ENCODE measurements at regions not wholly inside any gene's neighbourhood (a gene's known extent, or its start where the extent isn't known, plus 50 kb on each side); places are given as distances from the start of the nearest gene placed in this dataset.

GRCh38 chr4:128427832-128428366 is 140.3 kb upstream of the PGRMC2 start:
- TF ChIP-seq CTCF (conservative IDR thresholded peaks at IDR 0.05; ENCODE audit: low read length) (peak; percentile 27; the same call in 1 of the 2 replicates), EZH2phosphoT487 (IDR thresholded peaks at IDR 0.05; ENCODE audit: borderline replicate concordance) (no peak)
